Activated CD8-positive, alpha-beta memory T cell treated with anti-CD3 and anti-CD28 coated beads, Interleukin-2, amount 50 U/mL, for 48 hours (primary cell): ENCODE measurements at regions not wholly inside any gene's neighbourhood (a gene's known extent, or its start where the extent isn't known, plus 50 kb on each side); places are given as distances from the start of the nearest gene placed in this dataset.
"Not testable (repeated sequence)": the region's sequence is repeated elsewhere in the genome, so short reads cannot be mapped to it uniquely, and the experiment has no call there.

Experiments
- DNase-seq: peaks from one replicate; pipeline ENCODE4 v3.0.0-alpha.2; 2020

- no peak for DNase-seq
Measured at GRCh38 chr9:106119176-106119575, 424.8 kb downstream of the TMEM38B start.

GRCh38 chr9:106120071-106120470, 425.7 kb downstream of the TMEM38B start:
- DNase-seq = no peak

DNA sequence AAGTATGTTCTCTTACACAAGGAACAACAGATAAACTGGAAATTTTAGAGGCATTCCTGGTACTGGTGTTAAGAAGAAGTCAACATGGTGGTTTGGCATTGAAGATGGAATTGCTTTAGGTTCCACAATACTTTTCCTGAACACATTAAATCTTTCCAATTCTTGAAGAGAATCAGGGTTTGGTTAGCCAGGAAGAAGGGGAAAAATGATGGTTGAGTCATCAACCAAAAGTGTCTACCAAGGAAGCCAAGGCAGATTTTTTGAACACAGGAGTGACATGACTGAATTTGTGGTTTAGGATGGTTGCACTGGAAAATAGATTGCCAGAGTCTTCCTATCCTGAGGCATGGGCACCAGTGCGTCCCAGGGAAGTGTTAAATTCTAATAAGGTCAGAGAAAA, 433.4 kb downstream of the TMEM38B start:
- DNase-seq = no peak

DNA sequence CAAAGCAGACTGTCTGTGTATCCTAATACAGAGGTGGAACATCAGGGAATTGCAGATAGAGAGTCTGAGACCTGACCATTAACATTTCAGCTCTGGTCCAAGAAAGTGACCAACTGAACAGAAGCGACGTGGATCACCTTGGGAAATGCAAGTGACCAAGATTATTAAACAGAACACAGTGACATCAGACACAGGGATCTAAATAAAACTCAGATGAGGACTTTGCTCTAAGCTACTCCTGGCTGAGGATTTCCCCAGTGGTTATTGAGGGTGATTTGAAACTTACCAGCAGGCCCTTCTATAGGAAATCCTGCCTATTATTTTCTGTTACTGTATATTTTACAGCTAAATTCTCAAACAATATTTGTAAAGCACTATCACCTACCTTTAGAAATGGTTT, 436.0 kb downstream of the TMEM38B start:
- DNase-seq = no peak

GRCh38 chr9:106143781-106144180, 449.4 kb downstream of the TMEM38B start:
- no peak for DNase-seq

- DNase-seq = no peak
Measured at GRCh38 chr9:106146066-106146840, 451.9 kb downstream of the TMEM38B start.

- DNase-seq = no peak
Measured at GRCh38 chr9:106146886-106147285, 452.5 kb downstream of the TMEM38B start.

DNA sequence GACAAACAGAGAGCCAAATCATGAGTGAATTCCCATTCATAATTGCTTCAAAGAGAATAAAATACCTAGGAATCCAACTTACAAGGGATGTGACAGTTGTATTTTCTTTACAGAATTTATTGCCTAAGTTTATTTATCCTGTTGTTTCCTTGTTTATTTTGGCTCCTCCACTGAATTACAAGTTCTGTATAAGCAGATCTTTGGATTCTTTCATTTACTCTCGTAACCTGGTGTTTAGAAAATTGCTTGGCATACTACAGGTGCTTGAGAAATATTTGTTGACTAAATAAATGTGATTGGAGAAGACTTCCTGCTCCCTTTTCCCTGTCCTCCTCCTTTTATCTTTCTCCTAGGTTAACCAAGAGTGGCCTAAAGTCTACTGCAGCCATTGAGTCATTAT, 455.6 kb downstream of the TMEM38B start:
- no peak for DNase-seq

DNA sequence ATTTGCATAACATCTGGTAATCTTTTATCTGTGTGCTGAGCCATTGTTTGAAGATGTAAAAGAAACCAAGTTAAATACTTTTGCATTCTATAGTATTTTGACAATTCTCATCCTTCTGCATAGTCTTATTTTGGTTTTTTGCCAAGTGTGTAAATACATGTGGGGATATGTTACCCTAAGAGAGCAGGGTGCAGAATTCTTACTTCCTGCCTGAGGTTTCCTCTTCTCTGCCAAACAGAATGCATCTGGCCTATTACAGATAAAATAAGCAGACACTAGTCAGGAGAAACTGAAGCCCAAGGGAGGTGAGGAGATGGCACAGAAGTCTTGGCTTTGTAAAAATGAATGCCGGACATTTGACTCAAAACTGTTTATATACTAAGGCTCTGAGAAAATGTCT, 462.1 kb downstream of the TMEM38B start:
- no peak for DNase-seq

DNA sequence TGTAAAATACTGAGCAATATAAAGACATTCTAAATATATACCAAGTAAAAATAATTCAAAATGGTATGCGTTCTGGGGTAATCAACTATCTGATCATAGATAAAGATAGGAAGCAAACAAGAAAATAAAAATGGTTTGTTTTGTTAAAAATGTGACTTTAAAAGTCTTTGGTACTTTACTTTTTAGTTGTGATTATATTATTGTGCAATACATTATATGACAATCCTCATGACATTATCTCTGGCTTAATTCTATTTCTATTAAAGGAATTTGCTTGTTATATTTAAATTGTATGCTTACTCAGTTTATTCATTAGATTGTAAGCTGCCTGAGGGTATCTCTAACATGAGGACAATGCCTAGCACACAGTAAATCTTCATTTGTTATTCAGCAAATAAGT, 477.9 kb downstream of the TMEM38B start:
- no peak for DNase-seq

DNA sequence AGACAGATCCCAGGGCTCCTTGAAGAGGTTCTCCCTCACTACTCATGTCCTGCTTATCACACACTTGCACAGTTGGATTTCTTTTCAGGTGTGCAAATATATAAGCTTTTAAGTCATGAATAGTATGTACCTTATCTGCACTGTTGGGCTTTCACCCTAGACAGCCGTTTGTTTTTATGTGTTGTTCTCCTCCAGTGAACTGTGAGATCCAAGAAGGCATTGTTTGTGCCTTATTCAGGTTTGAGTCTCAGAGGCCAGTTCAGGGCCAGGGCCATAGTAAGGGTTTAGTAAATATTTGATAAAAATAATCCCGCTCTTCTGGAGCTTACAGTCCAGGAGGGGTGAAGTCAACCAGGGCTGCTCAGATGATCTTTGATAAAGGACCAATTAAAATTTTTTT, 480.0 kb downstream of the TMEM38B start:
- no peak for DNase-seq

DNA sequence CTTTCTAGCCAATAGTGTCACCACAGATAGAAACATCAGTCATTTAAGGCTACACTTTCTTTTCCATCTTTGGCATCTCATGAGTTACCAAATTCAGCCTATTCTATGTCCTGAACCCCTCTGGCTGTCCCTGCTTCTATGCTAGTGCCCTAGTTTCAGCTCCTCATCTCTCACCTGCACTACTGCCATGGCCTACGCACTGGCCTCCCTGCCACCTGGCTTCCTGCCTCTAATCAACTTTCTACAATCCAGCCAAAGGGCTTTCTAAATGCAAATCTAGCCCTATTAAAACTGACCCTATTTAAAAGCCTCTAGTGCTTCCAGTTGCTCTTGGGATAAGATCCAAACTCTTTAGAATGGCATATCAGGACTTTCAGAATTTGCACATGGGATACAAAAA, 482.9 kb downstream of the TMEM38B start:
- DNase-seq = no peak

DNA sequence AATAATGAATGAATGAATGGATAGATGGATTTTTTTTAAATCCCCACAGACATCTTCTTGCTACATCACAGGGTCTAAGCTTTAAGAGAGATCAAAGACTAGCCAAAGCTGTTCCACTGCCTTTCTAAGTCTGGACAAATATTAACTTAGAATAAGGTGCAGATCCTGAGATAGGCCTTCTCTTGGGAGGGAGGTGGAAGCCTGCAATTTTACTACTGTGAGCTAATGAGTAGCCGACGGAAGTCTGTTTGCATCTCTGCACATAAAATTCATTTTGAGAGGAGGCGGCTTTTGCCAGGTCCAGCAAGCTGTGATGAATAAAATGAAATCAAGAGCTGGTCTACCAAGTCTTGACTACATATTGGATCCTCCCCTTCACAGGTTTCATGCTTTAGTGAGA, 484.9 kb downstream of the TMEM38B start:
- no peak for DNase-seq

- DNase-seq = not testable (repeated sequence)
Measured at GRCh38 chr9:106203815-106204516, 509.6 kb downstream of the TMEM38B start.

GRCh38 chr9:106207298-106207697, 513.0 kb downstream of the TMEM38B start:
- DNase-seq = no peak

DNA sequence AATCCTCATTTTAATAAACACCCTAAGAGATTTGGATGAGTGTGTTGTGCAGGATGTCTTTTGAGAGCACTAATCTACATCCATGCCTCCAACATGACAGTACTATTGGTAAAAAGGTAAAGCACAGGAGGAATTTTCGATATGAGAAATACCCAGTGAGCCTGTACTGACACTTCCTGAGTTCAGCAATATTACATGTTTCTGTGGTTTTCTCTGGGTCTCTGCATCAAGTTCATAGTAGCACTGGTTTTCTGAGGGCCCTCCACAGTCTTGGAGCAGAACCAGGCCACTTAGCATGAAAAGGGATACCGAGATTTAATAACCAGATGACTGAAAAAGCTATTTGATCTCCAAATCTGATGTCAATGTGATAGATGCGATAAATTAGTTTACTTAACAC, 524.1 kb downstream of the TMEM38B start:
- DNase-seq = no peak

DNA sequence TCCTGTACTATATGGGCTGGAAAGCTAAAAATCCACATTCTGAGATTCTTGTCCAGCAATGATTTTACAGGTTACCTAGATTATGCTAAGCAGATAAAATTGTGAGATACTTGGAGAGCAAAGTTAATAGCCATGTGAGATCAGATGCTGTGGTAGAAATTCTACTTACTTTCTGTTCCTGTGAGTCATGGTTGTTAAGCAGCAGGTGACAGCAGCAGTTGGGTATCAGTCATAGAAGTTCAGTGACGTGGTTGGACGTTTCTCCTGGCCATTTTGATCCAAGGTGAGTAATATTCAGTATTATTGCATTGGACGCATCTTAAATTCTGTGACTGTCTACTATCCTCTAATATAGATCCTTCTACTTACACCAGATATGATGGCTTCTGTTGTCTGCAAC, 524.5 kb downstream of the TMEM38B start:
- no peak for DNase-seq

GRCh38 chr9:106220415-106220814, 526.1 kb downstream of the TMEM38B start:
- no peak for DNase-seq

GRCh38 chr9:106228861-106229260, 534.5 kb downstream of the TMEM38B start:
- DNase-seq = no peak

DNA sequence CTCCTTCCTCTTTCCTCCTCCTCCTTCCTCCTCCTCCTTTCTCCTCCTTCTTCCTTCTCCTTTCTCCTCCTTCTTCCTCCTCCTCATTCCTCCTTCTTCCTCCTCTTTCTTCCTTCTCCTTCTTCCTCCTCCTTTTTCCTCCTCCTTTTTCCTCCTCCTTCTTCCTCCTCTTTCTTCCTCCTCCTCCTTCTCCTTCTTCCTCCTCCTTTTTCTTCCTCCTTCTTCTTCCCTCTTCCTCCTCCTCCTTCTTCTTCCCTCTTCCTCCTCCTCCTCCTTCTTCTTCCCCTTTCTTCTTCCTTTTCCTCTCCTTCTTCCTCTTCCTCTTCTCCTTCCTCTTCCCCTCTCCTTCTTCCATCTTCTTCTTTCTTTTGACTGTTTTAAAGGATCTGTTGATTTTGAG, 538.8 kb downstream of the TMEM38B start:
- no peak for DNase-seq

- DNase-seq = not testable (repeated sequence)
Measured at GRCh38 chr9:106260908-106261307, 566.6 kb downstream of the TMEM38B start.

GRCh38 chr9:106277966-106278365, 583.6 kb downstream of the TMEM38B start:
- DNase-seq = no peak

- DNase-seq = no peak
Measured at GRCh38 chr9:106283769-106284168, 579.2 kb upstream of the ZNF462 start.

DNA sequence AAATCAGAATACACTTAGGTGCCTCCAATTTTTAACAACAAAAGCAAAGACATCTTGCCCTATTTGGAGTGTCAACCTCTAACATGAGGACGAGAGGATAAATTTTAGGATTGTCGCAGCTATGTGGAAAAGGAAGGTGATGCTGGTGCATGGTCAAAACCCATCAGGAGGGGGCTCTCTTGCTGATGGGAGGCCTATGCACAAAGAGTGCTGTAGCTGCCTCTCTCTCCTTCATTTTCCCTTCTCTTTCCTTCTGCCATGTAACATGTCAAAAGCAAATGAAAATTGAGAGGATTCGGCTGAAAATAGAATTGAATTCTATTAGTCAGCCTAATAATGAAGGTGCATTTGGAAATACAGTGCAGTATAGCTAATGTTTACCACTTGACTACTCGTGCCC, 578.7 kb upstream of the ZNF462 start:
- no peak for DNase-seq

DNA sequence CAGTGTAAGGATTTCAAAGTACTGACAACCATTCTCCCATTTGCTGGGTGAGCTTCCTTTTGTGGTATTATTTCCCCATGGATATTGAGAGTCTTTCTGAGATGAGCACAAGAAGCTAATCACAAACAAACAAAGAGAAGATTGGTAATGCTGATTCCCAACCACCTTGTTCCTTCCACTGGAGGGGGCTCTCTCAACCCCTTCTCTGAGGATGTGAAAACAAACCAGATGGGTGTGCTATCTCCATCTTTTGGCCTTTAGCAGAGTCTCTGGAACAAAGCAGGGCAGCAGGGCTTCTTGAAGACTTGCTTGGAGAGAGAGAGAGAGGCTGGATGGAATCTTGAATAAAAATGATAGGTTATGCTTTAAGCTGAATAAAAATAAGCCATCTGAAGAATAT, 576.7 kb upstream of the ZNF462 start:
- no peak for DNase-seq
